ENCODE measurements at regions not wholly inside any gene's neighbourhood (a gene's known extent, or its start where the extent isn't known, plus 50 kb on each side); places are given as distances from the start of the nearest gene placed in this dataset.

DNA sequence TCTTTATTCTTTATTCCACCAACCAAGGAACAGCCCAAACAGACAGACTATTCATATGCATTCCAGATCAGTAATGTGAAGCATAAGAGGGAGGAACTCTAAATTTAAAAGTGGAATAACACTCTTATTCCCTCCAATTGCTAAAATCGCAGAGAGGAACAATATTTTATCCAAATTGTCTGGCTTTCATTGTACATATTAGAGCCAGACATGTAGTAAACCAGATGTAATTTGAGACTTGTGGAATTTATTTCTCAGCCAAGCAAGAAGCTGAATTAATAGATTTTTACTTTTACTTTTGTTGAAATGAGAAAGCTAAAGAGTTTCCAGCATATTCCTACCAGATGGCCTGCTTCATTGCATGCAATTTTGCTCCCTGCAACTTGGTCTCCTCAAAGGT, 674.6 kb upstream of the SLIT2 start:
- no peak overlapping the region for H3K18ac ChIP-seq (ENCODE audit: insufficient read length, low read depth, low read length)
- H3T11ph ChIP-seq (ENCODE audit: low read length): no peak overlapping the region
- H3K9ac ChIP-seq (ENCODE audit: extremely low read depth, insufficient read length, low read length): no peak overlapping the region
- no peaks in the 10 kb centered on the region for H3K79me2 ChIP-seq (ENCODE audit: insufficient read depth, low read length)
- no peaks in the 10 kb centered on the region for H3K9me3 ChIP-seq (ENCODE audit: control insufficient read depth, low read depth, low read length)
- no peaks in the 10 kb centered on the region for H4K20me1 ChIP-seq (ENCODE audit: control insufficient read depth, insufficient read depth, insufficient read length)
- Mint-ChIP-seq H3K27ac (no peak overlapping the region), H3K4me3 (no peak overlapping the region), H3K4me1 (no peaks in the 10 kb centered on the region), H3K27me3 (ENCODE audit: low read depth) (no peaks in the 10 kb centered on the region), H3K36me3 (ENCODE audit: insufficient read depth in 1 of 3, low read depth in 3 of 3) (no peaks in the 10 kb centered on the region), H3K9me3 (no peaks in the 10 kb centered on the region)
- no peak overlapping the region for H2BK15ac ChIP-seq (ENCODE audit: low read depth, low read length)
- no peak overlapping the region for H3K27ac ChIP-seq (ENCODE audit: insufficient read length, low read depth, low read length)
- H3K27me3 ChIP-seq (ENCODE audit: insufficient read depth, low read length): no peaks in the 10 kb centered on the region
- H2BK20ac ChIP-seq (ENCODE audit: low read depth, low read length, poor library complexity, severe bottlenecking): no peak overlapping the region
- H3K23me2 ChIP-seq (ENCODE audit: insufficient read length, low read depth, low read length, poor library complexity, severe bottlenecking): no peaks in the 10 kb centered on the region
- no peak overlapping the region for H3K23ac ChIP-seq (ENCODE audit: insufficient read length, low read depth, low read length)
- H3K4me1 ChIP-seq (ENCODE audit: insufficient read depth, low read length): no peaks in the 10 kb centered on the region
- H3K14ac ChIP-seq (ENCODE audit: insufficient read depth, low read length): no peak overlapping the region
- H2BK120ac ChIP-seq (ENCODE audit: low read depth, low read length, poor library complexity, severe bottlenecking): no peak overlapping the region
- H3K4me2 ChIP-seq (ENCODE audit: insufficient read depth, insufficient read length, low read length): no peak overlapping the region
- DNase-seq: no peak
- no peak overlapping the region for H3K56ac ChIP-seq (ENCODE audit: insufficient read length, low read depth, low read length)
- no peak overlapping the region for H4K5ac ChIP-seq (ENCODE audit: insufficient read length, low read depth, low read length)
- no peak overlapping the region for H4K91ac ChIP-seq (ENCODE audit: insufficient read length, low read depth, low read length)
- no peak overlapping the region for H2AK5ac ChIP-seq (ENCODE audit: insufficient read length, low read length)
- no peak overlapping the region for H2BK5ac ChIP-seq (ENCODE audit: insufficient read length, low read length)
- H4K8ac ChIP-seq (replicated peaks; ENCODE audit: insufficient read length, low read depth, low read length): no peak overlapping the region
- no peaks in the 10 kb centered on the region for H3K79me1 ChIP-seq (ENCODE audit: insufficient read depth, low read depth, low read length, poor library complexity, severe bottlenecking)
- TF ChIP-seq, protein P1, sequence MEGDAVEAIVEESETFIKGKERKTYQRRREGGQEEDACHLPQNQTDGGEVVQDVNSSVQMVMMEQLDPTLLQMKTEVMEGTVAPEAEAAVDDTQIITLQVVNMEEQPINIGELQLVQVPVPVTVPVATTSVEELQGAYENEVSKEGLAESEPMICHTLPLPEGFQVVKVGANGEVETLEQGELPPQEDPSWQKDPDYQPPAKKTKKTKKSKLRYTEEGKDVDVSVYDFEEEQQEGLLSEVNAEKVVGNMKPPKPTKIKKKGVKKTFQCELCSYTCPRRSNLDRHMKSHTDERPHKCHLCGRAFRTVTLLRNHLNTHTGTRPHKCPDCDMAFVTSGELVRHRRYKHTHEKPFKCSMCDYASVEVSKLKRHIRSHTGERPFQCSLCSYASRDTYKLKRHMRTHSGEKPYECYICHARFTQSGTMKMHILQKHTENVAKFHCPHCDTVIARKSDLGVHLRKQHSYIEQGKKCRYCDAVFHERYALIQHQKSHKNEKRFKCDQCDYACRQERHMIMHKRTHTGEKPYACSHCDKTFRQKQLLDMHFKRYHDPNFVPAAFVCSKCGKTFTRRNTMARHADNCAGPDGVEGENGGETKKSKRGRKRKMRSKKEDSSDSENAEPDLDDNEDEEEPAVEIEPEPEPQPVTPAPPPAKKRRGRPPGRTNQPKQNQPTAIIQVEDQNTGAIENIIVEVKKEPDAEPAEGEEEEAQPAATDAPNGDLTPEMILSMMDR (conservative IDR thresholded peaks at IDR 0.05): no peak
- H3K4ac ChIP-seq (ENCODE audit: low read depth, low read length): no peak overlapping the region
- H2BK12ac ChIP-seq (ENCODE audit: insufficient read length, low read depth, low read length): no peak overlapping the region
- H2AFZ ChIP-seq (ENCODE audit: low read length): no peak overlapping the region
- WGBS (ENCODE audit: extremely low coverage, insufficient read length, low lambda C conversion rate): no CpG with 5 or more reads among the region's 1 CpG
